Right lobe of liver (tissue), 6 donors: ENCODE measurements at regions not wholly inside any gene's neighbourhood (a gene's known extent, or its start where the extent isn't known, plus 50 kb on each side); places are given as distances from the start of the nearest gene placed in this dataset.
"Not testable (repeated sequence)": the region's sequence is repeated elsewhere in the genome, so short reads cannot be mapped to it uniquely, and the experiment has no call there.

ENCODE experiments used
- ATAC-seq, 4 donors: fragments of 200-7000 bp; cut with Tn5 transposase; one replicate each; pipeline ENCODE4 v1.9.1; 2020; ENCODE audit warnings: mild to moderate bottlenecking in 4 of 4, moderate library complexity in 4 of 4
- DNase-seq, 3 donors: peaks; one replicate each; pipeline ENCODE4 v3.0.0-alpha.2; 2020
- H3K27ac ChIP-seq, 3 donors: fragments of 200-600 bp; one replicate each; pipeline ENCODE4 v1.8.0; 2022
- H3K27me3 ChIP-seq, 2 donors: fragments of 200-600 bp; one replicate each; pipeline ENCODE4 v1.8.0; 2022
- H3K36me3 ChIP-seq, 4 donors: fragments of 200-600 bp; sonication (generic) in 1 of 4; one replicate each; pipeline versions ENCODE4 v1.5.1 to v1.8.0; 2017 to 2022; ENCODE audit warnings: control low read depth in 1 of 4
- H3K4me1 ChIP-seq, 4 donors: fragments of 200-600 bp; sonication (generic) in 1 of 4; one replicate each; pipeline versions ENCODE4 v1.5.1 to v1.8.0; 2017 to 2022; ENCODE audit warnings: control low read depth in 1 of 4
- H3K4me3 ChIP-seq, 3 donors: fragments of 200-600 bp; one replicate each; pipeline ENCODE4 v1.8.0; 2022
- H3K9me3 ChIP-seq, 4 donors: fragments of 200-600 bp; sonication (generic) in 1 of 4; one replicate each; pipeline versions ENCODE4 v1.5.1 to v1.8.0; 2017 to 2022; ENCODE audit warnings: control low read depth in 1 of 4
- CTCF ChIP-seq, 4 donors: fragments of 200-600 bp in 3 of 4; fragments of 450-650 bp in 1 of 4; IDR thresholded peaks; one replicate each; pipeline versions ENCODE4 v1.5.1 to v1.8.0; 2016 to 2022; ENCODE audit warnings: antibody characterized with exemption in 4 of 4, mild to moderate bottlenecking in 2 of 4
- POLR2A ChIP-seq: fragments of 450-650 bp; IDR thresholded peaks from one replicate; pipeline ENCODE4 v1.6.1; 2017; ENCODE audit warnings: antibody characterized with exemption, mild to moderate bottlenecking
- WGBS: methylation state at CpG from one replicate; pipeline ENCODE4 v1.1.6; 2018; ENCODE audit warnings: low coverage, low lambda C conversion rate; ENCODE audit not compliant: insufficient coverage; ENCODE audit errors: missing lambda C conversion rate; 5-methylcytosine and 5-hydroxymethylcytosine counted together
- intact Hi-C, 2 donors: fragments of 100-400 bp; cut with DNase I; formaldehyde crosslinking; loops; one replicate each; pipeline versions ENCODE4 v1.11.2 to v1.14.1; 2022
- donor health status: DM: no; HTN: yes; CAD: no.
- donor health status: DM: no; HTN: no; CAD: no.
- donor health status: DM: no; HTN: no; CAD: no.
- donor health status: DM: no; HTN: yes; CAD: no.
- donor health status: DM: no; HTN: yes; CAD: no.

DNA sequence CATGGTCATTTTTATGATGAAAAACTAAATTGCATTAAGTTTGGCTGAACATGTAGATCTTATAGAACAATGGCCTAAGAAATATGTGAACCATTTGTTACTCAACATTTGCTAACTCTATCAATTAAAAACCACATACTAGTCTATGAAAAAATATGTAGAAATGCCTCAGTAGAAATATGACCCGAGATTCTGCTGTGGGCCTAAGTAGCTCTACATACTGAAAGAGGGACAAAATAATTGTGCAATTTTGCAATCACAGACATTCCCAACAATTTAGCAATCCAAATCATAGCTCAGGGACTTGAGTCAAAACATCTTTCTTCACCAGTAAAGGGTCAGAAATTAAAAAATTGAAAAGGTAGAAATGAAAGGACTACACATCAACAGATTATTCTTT, 619.0 kb downstream of the FRK start:
- TF ChIP-seq CTCF (IDR thresholded peaks at IDR 0.05), result no peak
- no peak for TF ChIP-seq POLR2A
- no peak for DNase-seq
- Histone ChIP-seq H3K4me3 (no peak overlapping the region), H3K9me3 (no peaks in the 10 kb centered on the region), H3K27me3 (no peaks in the 10 kb centered on the region), H3K36me3 (no peaks in the 10 kb centered on the region), H3K27ac (no peak overlapping the region), H3K4me1 (no peaks in the 10 kb centered on the region)
- WGBS, result 64% methylated on average over 1 of the region's 1 CpG
- no peak for ATAC-seq
- intact Hi-C loops, result no loop called here

GRCh38 chr6:115415378-115415777, 645.3 kb downstream of the FRK start:
- H3K36me3 ChIP-seq, result no peaks in the 10 kb centered on the region
- no peak overlapping the region for H3K27ac ChIP-seq
- H3K4me1 ChIP-seq, result no peaks in the 10 kb centered on the region
- TF ChIP-seq CTCF (IDR thresholded peaks at IDR 0.05), result no peak
- TF ChIP-seq POLR2A, result no peak
- H3K27me3 ChIP-seq, result no peaks in the 10 kb centered on the region
- ATAC-seq (no peak), DNase-seq (no peak)
- 41% methylated on average over 3 of the region's 3 CpGs for WGBS
- H3K4me3 ChIP-seq, result no peak overlapping the region
- intact Hi-C loops, result no loop called here
- no peaks in the 10 kb centered on the region for H3K9me3 ChIP-seq

- H3K27me3 ChIP-seq, H3K9me3 ChIP-seq, H3K27ac ChIP-seq, DNase-seq, H3K36me3 ChIP-seq, H3K4me3 ChIP-seq, H3K4me1 ChIP-seq, ATAC-seq, intact Hi-C loops: not testable (repeated sequence)
- 31% methylated on average over 6 of the region's 6 CpGs for WGBS
Observed at GRCh38 chr6:115414916-115415315, 645.8 kb downstream of the FRK start.

- no peak for ATAC-seq
- no peaks in the 10 kb centered on the region for H3K36me3 ChIP-seq
- no peak for DNase-seq
- TF ChIP-seq CTCF (IDR thresholded peaks at IDR 0.05) (no peak), POLR2A (no peak)
- H3K4me1 ChIP-seq, result no peaks in the 10 kb centered on the region
- 45% methylated on average over 2 of the region's 2 CpGs for WGBS
- no peak overlapping the region for H3K4me3 ChIP-seq
- no peaks in the 10 kb centered on the region for H3K9me3 ChIP-seq
- no peak overlapping the region for H3K27ac ChIP-seq
- intact Hi-C loops, result no loop called here
- H3K27me3 ChIP-seq, result no peaks in the 10 kb centered on the region
Observed at GRCh38 chr6:115411756-115412155, 648.9 kb downstream of the FRK start.

GRCh38 chr6:115404446-115404845, 656.2 kb downstream of the FRK start:
- 75% methylated on average over 1 of the region's 1 CpG for WGBS

More at GRCh38 chr6:115404446-115404845, 656.2 kb downstream of the FRK start:
- no peaks in the 10 kb centered on the region for H3K4me1 ChIP-seq
- DNase-seq (no peak), ATAC-seq (no peak)
- H3K27me3 ChIP-seq, result no peaks in the 10 kb centered on the region
- H3K27ac ChIP-seq, result no peak overlapping the region
- no peak overlapping the region for H3K4me3 ChIP-seq
- H3K9me3 ChIP-seq, result no peaks in the 10 kb centered on the region
- intact Hi-C loops, result no loop called here
- H3K36me3 ChIP-seq, result no peaks in the 10 kb centered on the region
- TF ChIP-seq CTCF (IDR thresholded peaks at IDR 0.05), result no peak
- TF ChIP-seq POLR2A, result no peak
